ENCODE measurements at regions not wholly inside any gene's neighbourhood (a gene's known extent, or its start where the extent isn't known, plus 50 kb on each side); places are given as distances from the start of the nearest gene placed in this dataset.

GRCh38 chr1:166507347-166507746 is 331.9 kb upstream of the POGK start:
- Mint-ChIP-seq H3K36me3 (ENCODE audit: low read depth) (no peaks in the 10 kb centered on the region), H3K27me3 (no peaks in the 10 kb centered on the region), H3K4me3 (no peak overlapping the region), H3K4me1 (peaks cover 2% of the 10 kb centered on the region), H3K27ac (no peak overlapping the region)
- ATAC-seq (no peak), DNase-seq (no peak)
- H3K9me3 ChIP-seq (ENCODE audit: control insufficient read depth, low read length, poor library complexity, severe bottlenecking): no peaks in the 10 kb centered on the region

- H3K36me3 Mint-ChIP-seq (ENCODE audit: low read depth): no peaks in the 10 kb centered on the region
- ATAC-seq: peak; percentile 39
Observed at GRCh38 chr1:166511761-166512160, 327.5 kb upstream of the POGK start.

GRCh38 chr1:166514067-166514466 is 325.2 kb upstream of the POGK start:
- Mint-ChIP-seq H3K27ac (no peak overlapping the region), H3K4me1 (no peaks in the 10 kb centered on the region), H3K27me3 (peaks cover 4% of the 10 kb centered on the region), H3K4me3 (no peak overlapping the region), H3K36me3 (ENCODE audit: low read depth) (no peaks in the 10 kb centered on the region)
- H3K9me3 ChIP-seq (ENCODE audit: control insufficient read depth, low read length, poor library complexity, severe bottlenecking): no peaks in the 10 kb centered on the region
- ATAC-seq (no peak), DNase-seq (no peak)

More at GRCh38 chr1:166511761-166512160, 327.5 kb upstream of the POGK start:
- no peak for DNase-seq
- H3K9me3 ChIP-seq (ENCODE audit: control insufficient read depth, low read length, poor library complexity, severe bottlenecking): no peaks in the 10 kb centered on the region
- H3K4me3 Mint-ChIP-seq: no peak overlapping the region
- no peaks in the 10 kb centered on the region for H3K4me1 Mint-ChIP-seq
- peaks cover 4% of the 10 kb centered on the region for H3K27me3 Mint-ChIP-seq
- H3K27ac Mint-ChIP-seq: no peak overlapping the region

- no peaks in the 10 kb centered on the region for H3K9me3 ChIP-seq (ENCODE audit: control insufficient read depth, low read length, poor library complexity, severe bottlenecking)
- no peaks in the 10 kb centered on the region for H3K4me1 Mint-ChIP-seq
- no peak overlapping the region for H3K4me3 Mint-ChIP-seq
- no peak overlapping the region for H3K27ac Mint-ChIP-seq
- peaks cover 8% of the 10 kb centered on the region for H3K27me3 Mint-ChIP-seq
- ATAC-seq (no peak), DNase-seq (no peak)
- H3K36me3 Mint-ChIP-seq (ENCODE audit: low read depth): no peaks in the 10 kb centered on the region
Observed at GRCh38 chr1:166527752-166528151, 311.5 kb upstream of the POGK start.

GRCh38 chr1:166538646-166539045 is 300.6 kb upstream of the POGK start:
- Mint-ChIP-seq H3K4me3 (no peak overlapping the region), H3K27me3 (peaks cover 10% of the 10 kb centered on the region), H3K36me3 (ENCODE audit: low read depth) (no peaks in the 10 kb centered on the region), H3K4me1 (no peaks in the 10 kb centered on the region), H3K27ac (no peak overlapping the region)
- no peaks in the 10 kb centered on the region for H3K9me3 ChIP-seq (ENCODE audit: control insufficient read depth, low read length, poor library complexity, severe bottlenecking)
- DNase-seq (no peak), ATAC-seq (no peak)

GRCh38 chr1:166544036-166544435 is 295.2 kb upstream of the POGK start:
- Mint-ChIP-seq H3K27ac (no peak overlapping the region), H3K4me3 (no peak overlapping the region), H3K27me3 (peaks cover 10% of the 10 kb centered on the region), H3K36me3 (ENCODE audit: low read depth) (no peaks in the 10 kb centered on the region), H3K4me1 (no peaks in the 10 kb centered on the region)
- DNase-seq (no peak), ATAC-seq (no peak)
- no peaks in the 10 kb centered on the region for H3K9me3 ChIP-seq (ENCODE audit: control insufficient read depth, low read length, poor library complexity, severe bottlenecking)

- no peaks in the 10 kb centered on the region for H3K4me1 Mint-ChIP-seq
- H3K36me3 Mint-ChIP-seq (ENCODE audit: low read depth): no peaks in the 10 kb centered on the region
- ATAC-seq (no peak), DNase-seq (no peak)
- no peaks in the 10 kb centered on the region for H3K9me3 ChIP-seq (ENCODE audit: control insufficient read depth, low read length, poor library complexity, severe bottlenecking)
- peaks cover 10% of the 10 kb centered on the region for H3K27me3 Mint-ChIP-seq
- H3K27ac Mint-ChIP-seq: no peak overlapping the region
- H3K4me3 Mint-ChIP-seq: no peak overlapping the region
Observed at GRCh38 chr1:166544561-166544960, 294.7 kb upstream of the POGK start.

- ATAC-seq (no peak), DNase-seq (no peak)
- Mint-ChIP-seq H3K4me3 (no peak overlapping the region), H3K27ac (no peak overlapping the region), H3K36me3 (ENCODE audit: low read depth) (no peaks in the 10 kb centered on the region), H3K27me3 (no peaks in the 10 kb centered on the region), H3K4me1 (no peaks in the 10 kb centered on the region)
- no peaks in the 10 kb centered on the region for H3K9me3 ChIP-seq (ENCODE audit: control insufficient read depth, low read length, poor library complexity, severe bottlenecking)
Observed at GRCh38 chr1:166552706-166553105, 286.6 kb upstream of the POGK start.

GRCh38 chr1:166570954-166571353 is 268.3 kb upstream of the POGK start:
- ATAC-seq (no peak), DNase-seq (no peak)
- H3K4me1 Mint-ChIP-seq: no peaks in the 10 kb centered on the region
- H3K4me3 Mint-ChIP-seq: no peak overlapping the region
- H3K27me3 Mint-ChIP-seq: no peaks in the 10 kb centered on the region
- H3K9me3 ChIP-seq (ENCODE audit: control insufficient read depth, low read length, poor library complexity, severe bottlenecking): no peaks in the 10 kb centered on the region
- no peak overlapping the region for H3K27ac Mint-ChIP-seq
- no peaks in the 10 kb centered on the region for H3K36me3 Mint-ChIP-seq (ENCODE audit: low read depth)

GRCh38 chr1:166573199-166573598 is 266.1 kb upstream of the POGK start:
- Mint-ChIP-seq H3K4me1 (no peaks in the 10 kb centered on the region), H3K27me3 (peaks cover 7% of the 10 kb centered on the region), H3K27ac (no peak overlapping the region), H3K36me3 (ENCODE audit: low read depth) (no peaks in the 10 kb centered on the region), H3K4me3 (no peak overlapping the region)
- no peak for DNase-seq
- no peak for ATAC-seq
- H3K9me3 ChIP-seq (ENCODE audit: control insufficient read depth, low read length, poor library complexity, severe bottlenecking): no peaks in the 10 kb centered on the region

GRCh38 chr1:166579557-166580501 is 259.4 kb upstream of the POGK start:
- no peak overlapping the region for H3K27ac Mint-ChIP-seq
- no peak for ATAC-seq
- H3K9me3 ChIP-seq (ENCODE audit: control insufficient read depth, low read length, poor library complexity, severe bottlenecking): no peaks in the 10 kb centered on the region
- no peak for DNase-seq
- H3K27me3 Mint-ChIP-seq: peaks cover 32% of the 10 kb centered on the region
- H3K4me3 Mint-ChIP-seq: no peak overlapping the region
- H3K4me1 Mint-ChIP-seq: no peaks in the 10 kb centered on the region
- no peaks in the 10 kb centered on the region for H3K36me3 Mint-ChIP-seq (ENCODE audit: low read depth)

GRCh38 chr1:166588741-166589140 is 250.5 kb upstream of the POGK start:
- no peaks in the 10 kb centered on the region for H3K9me3 ChIP-seq (ENCODE audit: control insufficient read depth, low read length, poor library complexity, severe bottlenecking)
- Mint-ChIP-seq H3K4me1 (peaks cover 3% of the 10 kb centered on the region), H3K36me3 (ENCODE audit: low read depth) (peaks cover 3% of the 10 kb centered on the region), H3K4me3 (no peak overlapping the region), H3K27me3 (peaks cover 18% of the 10 kb centered on the region), H3K27ac (no peak overlapping the region)
- ATAC-seq (no peak), DNase-seq (no peak)

- Mint-ChIP-seq H3K27ac (no peak overlapping the region), H3K27me3 (peaks cover 25% of the 10 kb centered on the region), H3K4me3 (no peak overlapping the region), H3K36me3 (ENCODE audit: low read depth) (peaks cover 3% of the 10 kb centered on the region), H3K4me1 (peaks cover 3% of the 10 kb centered on the region)
- ATAC-seq: no peak
- DNase-seq: no peak
- H3K9me3 ChIP-seq (ENCODE audit: control insufficient read depth, low read length, poor library complexity, severe bottlenecking): no peaks in the 10 kb centered on the region
Observed at GRCh38 chr1:166590161-166590560, 249.1 kb upstream of the POGK start.

- ATAC-seq: no peak
Observed at GRCh38 chr1:166594646-166595045, 244.6 kb upstream of the POGK start.

More at GRCh38 chr1:166594646-166595045, 244.6 kb upstream of the POGK start:
- H3K9me3 ChIP-seq (ENCODE audit: control insufficient read depth, low read length, poor library complexity, severe bottlenecking): no peaks in the 10 kb centered on the region
- H3K27me3 Mint-ChIP-seq: peaks cover 26% of the 10 kb centered on the region
- no peak overlapping the region for H3K27ac Mint-ChIP-seq
- H3K36me3 Mint-ChIP-seq (ENCODE audit: low read depth): peaks cover 5% of the 10 kb centered on the region
- no peak for DNase-seq
- no peak overlapping the region for H3K4me3 Mint-ChIP-seq
- peaks cover 3% of the 10 kb centered on the region for H3K4me1 Mint-ChIP-seq
